Kidney (tissue), 13 donors: ENCODE measurements at regions not wholly inside any gene's neighbourhood (a gene's known extent, or its start where the extent isn't known, plus 50 kb on each side); places are given as distances from the start of the nearest gene placed in this dataset.
"Not testable (repeated sequence)": the region's sequence is repeated elsewhere in the genome, so short reads cannot be mapped to it uniquely, and the experiment has no call there.

Experiments used
- DNase-seq, 5 donors: peaks; one replicate each; pipeline ENCODE4 v3.0.0-alpha.2; 2013 to 2020
- FAIRE-seq: peaks from 2 replicates; lab custom pipeline; 2012; peaks lifted over from hg19 to GRCh38; lab: Jason Lieb, UNC
- H3K27ac ChIP-seq, 2 donors: one replicate each; pipeline ENCODE4 v1.7.0; 2013; ENCODE audit warnings: low read depth in 2 of 2, low read length in 2 of 2, inconsistent platforms in 1 of 2
- H3K27me3 ChIP-seq: one replicate; pipeline ENCODE4 v1.7.1; 2013; ENCODE audit warnings: low read length, inconsistent platforms; ENCODE audit not compliant: control insufficient read depth, insufficient read depth
- H3K36me3 ChIP-seq, 3 donors: one replicate each; pipeline versions ENCODE4 v1.7.0 to v1.7.1; 2013; ENCODE audit warnings: low read length in 3 of 3, control low read depth in 1 of 3, inconsistent platforms in 1 of 3; ENCODE audit not compliant: insufficient read depth in 3 of 3, control insufficient read depth in 2 of 3
- H3K4me1 ChIP-seq, 3 donors: one replicate each; pipeline versions ENCODE4 v1.7.0 to v1.7.1; 2013; ENCODE audit warnings: low read length in 3 of 3, inconsistent platforms in 1 of 3, low read depth in 1 of 3; ENCODE audit not compliant: control insufficient read depth in 2 of 3, insufficient read depth in 2 of 3
- H3K4me3 ChIP-seq, 3 donors: one replicate each; pipeline versions ENCODE4 v1.7.0 to v1.8.1; 2013; ENCODE audit warnings: low read length in 3 of 3, control low read depth in 1 of 3, inconsistent platforms in 1 of 3
- H3K9ac ChIP-seq, 3 donors: one replicate each; pipeline versions ENCODE4 v1.7.0 to v1.7.1; 2013; ENCODE audit warnings: low read length in 3 of 3, control low read depth in 1 of 3, inconsistent platforms in 1 of 3
- H3K9me3 ChIP-seq, 3 donors: one replicate each; pipeline versions ENCODE4 v1.7.0 to v1.7.1; 2013; ENCODE audit warnings: low read length in 3 of 3, control low read depth in 1 of 3, inconsistent platforms in 1 of 3; ENCODE audit not compliant: control insufficient read depth in 2 of 3, insufficient read depth in 1 of 3
- intact Hi-C: fragments of 100-400 bp; cut with DNase I; formaldehyde crosslinking; loops from one replicate; pipeline ENCODE4 v1.11.1; 2022
- TF ChIP-seq, protein P1 (sequence below): IDR thresholded peaks from 3 replicates; pipeline ENCODE4 v1.5.1; 2012; ENCODE audit warnings: mild to moderate bottlenecking, moderate library complexity, borderline replicate concordance; ENCODE audit not compliant: insufficient read depth; ENCODE audit errors: extremely low read depth
- donor health status: control.
- donor health status: control.
- donor health status: control.
- donor health status: control.
- donor health status: control.
- donor health status: DM: yes; HTN: yes; CAD: no.
- donor health status: Normal renal cell carcinoma (clear cell type).

- intact Hi-C loops: no loop called here
Measured at GRCh38 chr2:2581331-2582159, 250.5 kb upstream of the MYT1L start.

DNA sequence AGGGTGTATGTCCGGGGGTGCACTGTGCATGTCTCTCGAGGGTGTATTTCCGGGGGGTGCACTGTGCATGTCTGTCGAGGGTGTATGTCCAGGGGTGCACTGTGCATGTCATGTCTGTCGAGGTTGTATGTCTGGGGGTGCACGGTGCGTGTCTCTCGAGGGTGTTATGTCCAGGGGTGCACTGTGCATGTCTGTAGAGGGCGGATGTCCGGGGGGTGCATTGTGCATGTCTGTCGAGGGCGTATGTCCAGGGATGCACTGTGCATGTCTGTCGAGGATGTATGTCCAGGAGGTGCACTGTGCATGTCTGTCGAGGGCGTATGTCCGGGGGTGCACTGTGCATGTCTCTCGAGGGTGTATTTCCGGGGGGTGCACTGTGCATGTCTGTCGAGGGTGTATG lies 249.8 kb upstream of the MYT1L start:
- FAIRE-seq, H3K9me3 ChIP-seq, H3K36me3 ChIP-seq, H3K27me3 ChIP-seq, H3K4me1 ChIP-seq, H3K27ac ChIP-seq, H3K9ac ChIP-seq, intact Hi-C loops, H3K4me3 ChIP-seq: not testable (repeated sequence)
- DNase-seq: peak in 1 of 5 donors; percentile 35

More at GRCh38 chr2:2581331-2582159, 250.5 kb upstream of the MYT1L start:
- Histone ChIP-seq H3K9me3 (no peaks in the 10 kb centered on the region), H3K9ac (no peak overlapping the region), H3K4me1 (no peaks in the 10 kb centered on the region), H3K27ac (no peak overlapping the region), H3K4me3 (no peak overlapping the region), H3K36me3 (no peaks in the 10 kb centered on the region), H3K27me3 (no peaks in the 10 kb centered on the region)
- no peak for FAIRE-seq
- TF ChIP-seq, protein P1, sequence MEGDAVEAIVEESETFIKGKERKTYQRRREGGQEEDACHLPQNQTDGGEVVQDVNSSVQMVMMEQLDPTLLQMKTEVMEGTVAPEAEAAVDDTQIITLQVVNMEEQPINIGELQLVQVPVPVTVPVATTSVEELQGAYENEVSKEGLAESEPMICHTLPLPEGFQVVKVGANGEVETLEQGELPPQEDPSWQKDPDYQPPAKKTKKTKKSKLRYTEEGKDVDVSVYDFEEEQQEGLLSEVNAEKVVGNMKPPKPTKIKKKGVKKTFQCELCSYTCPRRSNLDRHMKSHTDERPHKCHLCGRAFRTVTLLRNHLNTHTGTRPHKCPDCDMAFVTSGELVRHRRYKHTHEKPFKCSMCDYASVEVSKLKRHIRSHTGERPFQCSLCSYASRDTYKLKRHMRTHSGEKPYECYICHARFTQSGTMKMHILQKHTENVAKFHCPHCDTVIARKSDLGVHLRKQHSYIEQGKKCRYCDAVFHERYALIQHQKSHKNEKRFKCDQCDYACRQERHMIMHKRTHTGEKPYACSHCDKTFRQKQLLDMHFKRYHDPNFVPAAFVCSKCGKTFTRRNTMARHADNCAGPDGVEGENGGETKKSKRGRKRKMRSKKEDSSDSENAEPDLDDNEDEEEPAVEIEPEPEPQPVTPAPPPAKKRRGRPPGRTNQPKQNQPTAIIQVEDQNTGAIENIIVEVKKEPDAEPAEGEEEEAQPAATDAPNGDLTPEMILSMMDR: no peak
- DNase-seq: peak in 1 of 5 donors; percentile 7

DNA sequence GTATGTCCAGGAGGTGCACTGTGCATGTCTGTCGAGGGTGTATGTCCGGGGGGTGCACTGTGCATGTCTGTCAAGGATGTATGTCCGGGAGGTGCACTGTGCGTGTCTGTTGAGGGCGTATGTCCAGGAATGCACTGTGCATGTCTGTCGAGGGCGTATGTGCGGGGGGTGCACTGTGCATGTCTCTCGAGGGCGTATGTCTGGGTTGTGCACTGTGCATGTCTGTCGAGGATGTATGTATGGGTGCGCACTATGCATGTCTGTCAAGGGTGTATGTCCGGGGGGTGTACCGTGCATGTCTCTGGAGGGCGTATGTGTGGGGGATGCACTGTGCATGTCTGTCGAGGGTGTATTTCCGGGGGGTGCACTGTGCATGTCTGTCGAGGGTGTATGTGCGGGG lies 249.3 kb upstream of the MYT1L start:
- Histone ChIP-seq H3K4me1 (no peaks in the 10 kb centered on the region), H3K27ac (no peak overlapping the region), H3K9me3 (no peaks in the 10 kb centered on the region), H3K27me3 (no peaks in the 10 kb centered on the region), H3K9ac (no peak overlapping the region), H3K4me3 (no peak overlapping the region), H3K36me3 (no peaks in the 10 kb centered on the region)
- FAIRE-seq (no peak), DNase-seq (no peak)
- intact Hi-C loops: no loop called here
- TF ChIP-seq, protein P1: no peak

GRCh38 chr2:2579814-2580213 lies 248.7 kb upstream of the MYT1L start:
- intact Hi-C loops: no loop called here
- Histone ChIP-seq H3K9ac (no peak overlapping the region), H3K27ac (no peak overlapping the region), H3K27me3 (no peaks in the 10 kb centered on the region), H3K4me1 (no peaks in the 10 kb centered on the region), H3K4me3 (no peak overlapping the region), H3K9me3 (no peaks in the 10 kb centered on the region), H3K36me3 (no peaks in the 10 kb centered on the region)
- TF ChIP-seq, protein P1: no peak
- DNase-seq (peak in 1 of 5 donors; percentile 19), FAIRE-seq (no peak)
